H1 (cell line): ENCODE measurements at regions not wholly inside any gene's neighbourhood (a gene's known extent, or its start where the extent isn't known, plus 50 kb on each side); places are given as distances from the start of the nearest gene placed in this dataset.

Experiments
- CTCF ChIA-PET: fragments of 300-600 bp; sonication (Branson Sonifier 250); formaldehyde crosslinking; loops from one replicate; lab custom pipeline; 2021; ENCODE audit not compliant: partially characterized antibody; lab: Charles Lee
- POLR2A ChIA-PET: fragments of 300-600 bp; sonication (Branson Sonifier 250); formaldehyde crosslinking; loops from one replicate; lab custom pipeline; 2021; ENCODE audit warnings: inconsistent platforms; ENCODE audit not compliant: partially characterized antibody; lab: Charles Lee
- DNase-seq, 2 experiments: peaks; one replicate each; pipeline versions ENCODE4 v3.0.0 to v3.0.0-alpha.2; 2010 to 2022; ENCODE audit warnings: low spot score in 2 of 2, low read depth in 1 of 2, mixed read lengths in 1 of 2
- FAIRE-seq: peaks from 2 replicates; lab custom pipeline; 2011; peaks lifted over from hg19 to GRCh38; lab: Jason Lieb, UNC
- H2AFZ ChIP-seq: 2 replicates; pipeline ENCODE4 v1.8.1; 2012; ENCODE audit warnings: low read length, inconsistent platforms
- H2AK5ac ChIP-seq: 2 replicates; pipeline ENCODE4 v1.6.1; 2013; ENCODE audit warnings: low read depth, low read length
- H2BK120ac ChIP-seq: replicated peaks from 2 replicates; pipeline ENCODE3; 2013; ENCODE audit warnings: low read depth, low read length, inconsistent platforms
- H2BK12ac ChIP-seq: 2 replicates; pipeline ENCODE4 v1.6.1; 2013; ENCODE audit warnings: low read depth, low read length
- H2BK15ac ChIP-seq: 2 replicates; pipeline ENCODE4 v1.6.1; 2013; ENCODE audit warnings: low read length
- H2BK20ac ChIP-seq: 2 replicates; pipeline ENCODE4 v1.6.1; 2013; ENCODE audit warnings: low read length
- H2BK5ac ChIP-seq: 2 replicates; pipeline ENCODE4 v1.6.1; 2013; ENCODE audit warnings: low read depth, low read length
- H3K14ac ChIP-seq: 2 replicates; pipeline ENCODE4 v1.6.1; 2013; ENCODE audit warnings: inconsistent platforms; ENCODE audit not compliant: insufficient read length
- H3K18ac ChIP-seq: 2 replicates; pipeline ENCODE4 v1.6.1; 2013; ENCODE audit warnings: low read length; ENCODE audit errors: extremely low read depth
- H3K23ac ChIP-seq: 2 replicates; pipeline ENCODE4 v1.6.1; 2013; ENCODE audit warnings: inconsistent platforms; ENCODE audit not compliant: insufficient read length
- H3K23me2 ChIP-seq: 2 replicates; pipeline ENCODE4 v1.6.1; 2013; ENCODE audit warnings: low read depth, low read length
- H3K27ac ChIP-seq: 2 replicates; pipeline ENCODE4 v1.6.1; 2011; ENCODE audit warnings: low read depth, low read length, inconsistent platforms
- H3K27me3 ChIP-seq, 4 experiments: replicated peaks in 1 of 4; 1 replicate in 1 of 4; 2 replicates in 3 of 4; pipeline versions ENCODE4 v1.6.1 to v1.8.1; 2011 to 2013; ENCODE audit warnings: low read length in 3 of 4, mild to moderate bottlenecking in 3 of 4, inconsistent platforms in 2 of 4, mixed read lengths in 2 of 4, moderate library complexity in 1 of 4; ENCODE audit not compliant: control insufficient read depth in 3 of 4, insufficient read depth in 3 of 4; ENCODE audit errors: extremely low read depth in 1 of 4
- H3K36me3 ChIP-seq, 4 experiments: 2 replicates each; pipeline versions ENCODE4 v1.6.1 to v1.8.1; 2011 to 2013; ENCODE audit warnings: mild to moderate bottlenecking in 4 of 4, low read length in 3 of 4, moderate library complexity in 2 of 4, control low read depth in 1 of 4, inconsistent platforms in 1 of 4; ENCODE audit not compliant: insufficient read depth in 4 of 4, control insufficient read depth in 2 of 4
- H3K4ac ChIP-seq: replicated peaks from 2 replicates; pipeline ENCODE3; 2013; ENCODE audit warnings: low read length, low read depth, mixed read lengths, inconsistent platforms; ENCODE audit not compliant: insufficient read length
- H3K4me1 ChIP-seq, 4 experiments: replicated peaks in 1 of 4; 1 replicate in 1 of 4; 2 replicates in 3 of 4; pipeline versions ENCODE4 v1.6.1 to v1.8.1; 2011 to 2013; ENCODE audit warnings: low read length in 3 of 4, inconsistent platforms in 2 of 4, mixed read lengths in 1 of 4; ENCODE audit not compliant: insufficient read depth in 4 of 4, control insufficient read depth in 3 of 4
- H3K4me2 ChIP-seq, 2 experiments: 2 replicates each; pipeline versions ENCODE4 v1.6.1 to v1.8.1; 2011 to 2013; ENCODE audit warnings: low read depth in 2 of 2, low read length in 2 of 2, control low read depth in 1 of 2, inconsistent platforms in 1 of 2, mild to moderate bottlenecking in 1 of 2; ENCODE audit not compliant: insufficient read depth in 1 of 2
- H3K4me3 ChIP-seq, 4 experiments: fragments of 200-600, 300-600 bp in 1 of 4; sonication (generic), shearing (Covaris generic), sonication (Bioruptor Twin) in 1 of 4; 2 replicates each; pipeline versions ENCODE4 v1.5.1 to v1.8.1; 2011 to 2016; ENCODE audit warnings: low read length in 4 of 4, low read depth in 3 of 4, control low read depth in 2 of 4, inconsistent platforms in 2 of 4, mild to moderate bottlenecking in 2 of 4, mixed read lengths in 1 of 4, moderate library complexity in 1 of 4; ENCODE audit not compliant: insufficient read depth in 2 of 4; ENCODE audit errors: extremely low read depth in 1 of 4
- H3K56ac ChIP-seq: replicated peaks from 2 replicates; pipeline ENCODE3; 2013; ENCODE audit warnings: low read depth, mild to moderate bottlenecking, mixed read lengths, low read length, inconsistent platforms; ENCODE audit not compliant: insufficient read length
- H3K79me1 ChIP-seq: 2 replicates; pipeline ENCODE4 v1.6.1; 2013; ENCODE audit warnings: low read depth, low read length, control low read depth
- H3K79me2 ChIP-seq, 2 experiments: 2 replicates each; pipeline versions ENCODE4 v1.6.1 to v1.8.1; 2012 to 2013; ENCODE audit warnings: low read length in 2 of 2, mild to moderate bottlenecking in 2 of 2, inconsistent platforms in 1 of 2; ENCODE audit not compliant: insufficient read depth in 2 of 2, control insufficient read depth in 1 of 2
- H3K9ac ChIP-seq, 4 experiments: replicated peaks in 1 of 4; 1 replicate in 1 of 4; 2 replicates in 3 of 4; pipeline versions ENCODE4 v1.6.1 to v1.8.1; 2011 to 2013; ENCODE audit warnings: low read depth in 3 of 4, low read length in 3 of 4, control low read depth in 2 of 4, mild to moderate bottlenecking in 2 of 4, moderate library complexity in 2 of 4, inconsistent platforms in 1 of 4; ENCODE audit errors: extremely low read depth in 1 of 4
- H3K9me3 ChIP-seq, 2 experiments: 2 replicates each; pipeline versions ENCODE4 v1.6.1 to v1.8.1; 2012 to 2013; ENCODE audit warnings: mild to moderate bottlenecking in 2 of 2, moderate library complexity in 2 of 2, control low read depth in 1 of 2, inconsistent platforms in 1 of 2, low read depth in 1 of 2, low read length in 1 of 2, mixed read lengths in 1 of 2; ENCODE audit not compliant: insufficient read depth in 2 of 2
- H4K20me1 ChIP-seq, 2 experiments: replicated peaks in 1 of 2; 2 replicates each; pipeline versions ENCODE3 to v1.8.1; 2011 to 2013; ENCODE audit warnings: inconsistent platforms in 2 of 2, low read length in 2 of 2, mild to moderate bottlenecking in 1 of 2; ENCODE audit not compliant: insufficient read depth in 2 of 2, control insufficient read depth in 1 of 2
- H4K5ac ChIP-seq: 2 replicates; pipeline ENCODE4 v1.6.1; 2013; ENCODE audit warnings: low read length, low read depth, mixed read lengths, inconsistent platforms; ENCODE audit not compliant: insufficient read length
- H4K8ac ChIP-seq: 2 replicates; pipeline ENCODE4 v1.8.0; 2013; ENCODE audit warnings: mild to moderate bottlenecking, moderate library complexity, low read length, inconsistent platforms; ENCODE audit not compliant: insufficient read depth; ENCODE audit errors: extremely low read depth
- H4K91ac ChIP-seq: replicated peaks from 2 replicates; pipeline ENCODE3; 2013; ENCODE audit warnings: low read length, mixed read lengths, inconsistent platforms; ENCODE audit not compliant: insufficient read length
- BACH1 ChIP-seq: IDR thresholded peaks from 2 replicates; pipeline ENCODE4 v1.6.1; 2012; ENCODE audit warnings: low read length, improper control_type of control experiment
- CREB1 ChIP-seq: IDR thresholded peaks from 2 replicates; pipeline ENCODE4 v1.6.1; 2012; ENCODE audit warnings: inconsistent platforms
- KDM4A ChIP-seq: IDR thresholded peaks from one replicate; pipeline ENCODE4 v1.7.1; 2012; ENCODE audit warnings: low read depth, mild to moderate bottlenecking, moderate library complexity, low read length, inconsistent platforms; ENCODE audit not compliant: severe bottlenecking
- POLR2AphosphoS5 ChIP-seq: IDR thresholded peaks from 2 replicates; pipeline ENCODE4 v1.6.1; 2011; ENCODE audit warnings: low read depth, low read length
- WGBS, 2 experiments: shearing (Covaris generic) in 1 of 2; methylation state at CpG; one replicate each; pipeline versions ENCODE4 v1.1.6 to v1.1.7; 2013 to 2015; ENCODE audit warnings: low lambda C conversion rate in 2 of 2, mixed read lengths in 2 of 2, inconsistent platforms in 1 of 2, low coverage in 1 of 2, missing lambda C conversion rate in 1 of 2; ENCODE audit not compliant: insufficient replicate concordance in 2 of 2, insufficient coverage in 1 of 2, insufficient read length in 1 of 2; ENCODE audit errors: extremely low coverage in 1 of 2, missing lambda C conversion rate in 1 of 2; 5-methylcytosine and 5-hydroxymethylcytosine counted together
- TF ChIP-seq, protein P1 (sequence below): IDR thresholded peaks from 2 replicates; pipeline ENCODE4 v1.6.1; 2011; ENCODE audit warnings: low read length, improper control_type of control experiment

DNA sequence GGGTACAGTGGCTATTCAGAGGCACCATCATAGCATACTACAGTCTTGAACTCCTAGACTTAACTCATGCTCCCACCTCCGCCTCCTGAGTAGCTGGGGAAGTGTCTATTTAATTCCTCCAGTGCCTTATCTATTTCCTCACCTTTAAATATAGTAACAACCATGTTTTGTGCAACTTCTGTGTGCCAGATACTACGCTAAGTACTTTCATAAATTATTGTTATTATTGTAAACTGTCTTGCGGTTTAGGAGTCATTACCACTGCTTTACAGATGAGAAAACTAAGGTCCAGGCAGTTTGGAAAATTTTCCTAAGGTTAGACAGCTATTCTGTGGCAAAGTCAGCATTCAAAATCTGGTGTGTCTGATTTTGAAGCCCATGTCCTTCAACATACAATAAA is 359.1 kb upstream of the XYLT1 start:
- no peaks in the 10 kb centered on the region for H4K20me1 ChIP-seq
- CTCF ChIA-PET, result interaction anchor here (0.6 to 2.0 kb wide), 4 partner anchors 9 to 168 kb away, joined by 3 to 5 read pairs (median 4); no protein-coding TSS in a partner anchor
- FAIRE-seq, result no peak
- TF ChIP-seq, protein P1, sequence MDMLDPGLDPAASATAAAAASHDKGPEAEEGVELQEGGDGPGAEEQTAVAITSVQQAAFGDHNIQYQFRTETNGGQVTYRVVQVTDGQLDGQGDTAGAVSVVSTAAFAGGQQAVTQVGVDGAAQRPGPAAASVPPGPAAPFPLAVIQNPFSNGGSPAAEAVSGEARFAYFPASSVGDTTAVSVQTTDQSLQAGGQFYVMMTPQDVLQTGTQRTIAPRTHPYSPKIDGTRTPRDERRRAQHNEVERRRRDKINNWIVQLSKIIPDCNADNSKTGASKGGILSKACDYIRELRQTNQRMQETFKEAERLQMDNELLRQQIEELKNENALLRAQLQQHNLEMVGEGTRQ, result no peak
- TF ChIP-seq KDM4A (no peak), BACH1 (no peak), POLR2AphosphoS5 (no peak), CREB1 (no peak)

More for the DNA sequence above, 359.1 kb upstream of the XYLT1 start:
- H4K91ac ChIP-seq, result no peak overlapping the region
- H3K4ac ChIP-seq, result no peak overlapping the region
- no peak overlapping the region for H3K56ac ChIP-seq
- no peaks in the 10 kb centered on the region; a peak in 2 of 7 replicates for H3K4me1 ChIP-seq
- no peak overlapping the region for H2AFZ ChIP-seq
- H3K27ac ChIP-seq, result no peak overlapping the region
- H3K4me2 ChIP-seq, result no peak overlapping the region
- no peak overlapping the region for H2BK20ac ChIP-seq
- no peak overlapping the region for H2BK5ac ChIP-seq
- H3K9me3 ChIP-seq, result no peaks in the 10 kb centered on the region
- no peaks in the 10 kb centered on the region for H3K36me3 ChIP-seq
- H3K27me3 ChIP-seq, result no peaks in the 10 kb centered on the region
- H3K79me2 ChIP-seq, result no peaks in the 10 kb centered on the region
- H4K5ac ChIP-seq, result no peak overlapping the region
- no peak overlapping the region for H4K8ac ChIP-seq
- no peak overlapping the region for H3K9ac ChIP-seq
- no peak overlapping the region for H2BK15ac ChIP-seq
- no peak overlapping the region for H2AK5ac ChIP-seq
- H3K4me3 ChIP-seq, result no peak overlapping the region
- H3K79me1 ChIP-seq, result no peaks in the 10 kb centered on the region
- H3K23me2 ChIP-seq, result no peaks in the 10 kb centered on the region; the same call in 1 of the 2 replicates
- H3K18ac ChIP-seq, result no peak overlapping the region
- no peak overlapping the region for H3K23ac ChIP-seq
- H2BK12ac ChIP-seq, result no peak overlapping the region
- POLR2A ChIA-PET, result no interaction called here
- WGBS, 2 experiments, result 67% methylated on average over 3 of the region's 3 CpGs; no CpG with 5 or more reads in 1 of the 2 experiments
- H3K14ac ChIP-seq, result no peak overlapping the region
- no peak overlapping the region for H2BK120ac ChIP-seq
- DNase-seq, result no peak
